ENCODE measurements at regions not wholly inside any gene's neighbourhood (a gene's known extent, or its start where the extent isn't known, plus 50 kb on each side); places are given as distances from the start of the nearest gene placed in this dataset.

DNA sequence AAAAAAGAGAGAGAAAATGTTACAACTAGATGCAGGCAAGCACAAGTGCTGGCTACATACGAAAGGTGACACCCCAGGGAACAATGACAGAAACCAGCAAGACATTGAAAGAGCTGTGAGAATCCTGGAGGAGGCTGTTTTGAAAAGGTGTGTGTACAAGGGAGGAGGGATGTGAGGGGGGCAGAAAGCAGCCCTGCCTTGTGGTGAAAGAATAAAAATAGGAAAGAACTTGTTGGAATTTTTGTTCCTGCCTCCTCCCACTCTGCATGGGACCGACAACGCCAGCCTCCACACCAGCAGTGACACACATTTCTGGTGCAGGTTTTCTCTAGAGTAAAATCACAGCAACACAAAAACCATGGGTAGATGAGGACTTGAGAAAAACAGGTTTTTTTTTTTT lies 1258.6 kb downstream of the PCDH9 start:
- Histone ChIP-seq H3K4me1 (ENCODE audit: control insufficient read depth in 4 of 4, insufficient read depth in 4 of 4, low read length in 3 of 4) (no peaks in the 10 kb centered on the region), H3K36me3 (ENCODE audit: control insufficient read depth in 4 of 4, insufficient read depth in 3 of 4, low read depth in 1 of 4, low read length in 3 of 4) (no peaks in the 10 kb centered on the region), H3K9me3 (ENCODE audit: control insufficient read depth in 4 of 4, low read length in 3 of 4) (no peaks in the 10 kb centered on the region), H3K4me3 (ENCODE audit: low read depth in 1 of 3, low read length in 3 of 3) (no peak overlapping the region), H3K27me3 (ENCODE audit: control insufficient read depth in 4 of 4, insufficient read depth in 4 of 4, low read length in 3 of 4) (peaks cover 0 to 4% (median 0%) of the 10 kb centered on the region in 4 donors), H3K9ac (ENCODE audit: low read depth in 1 of 2, low read length in 2 of 2) (no peak overlapping the region), H3K27ac (ENCODE audit: low read depth in 1 of 2, low read length in 2 of 2) (no peak overlapping the region)
- no peak for DNase-seq (ENCODE audit: low spot score)
- 53% methylated on average over 3 of the region's 3 CpGs for WGBS
- TF ChIP-seq JUND (IDR thresholded peaks at IDR 0.05) (no peak), FOXA2 (IDR thresholded peaks at IDR 0.05) (no peak), ATF3 (IDR thresholded peaks at IDR 0.05) (no peak), GABPA (IDR thresholded peaks at IDR 0.05 in 1 of 2, conservative IDR thresholded peaks at IDR 0.05 in 1 of 2) (no peak), SP1 (IDR thresholded peaks at IDR 0.05) (no peak), RXRA (IDR thresholded peaks at IDR 0.05) (no peak)
- TF ChIP-seq, protein P1, sequence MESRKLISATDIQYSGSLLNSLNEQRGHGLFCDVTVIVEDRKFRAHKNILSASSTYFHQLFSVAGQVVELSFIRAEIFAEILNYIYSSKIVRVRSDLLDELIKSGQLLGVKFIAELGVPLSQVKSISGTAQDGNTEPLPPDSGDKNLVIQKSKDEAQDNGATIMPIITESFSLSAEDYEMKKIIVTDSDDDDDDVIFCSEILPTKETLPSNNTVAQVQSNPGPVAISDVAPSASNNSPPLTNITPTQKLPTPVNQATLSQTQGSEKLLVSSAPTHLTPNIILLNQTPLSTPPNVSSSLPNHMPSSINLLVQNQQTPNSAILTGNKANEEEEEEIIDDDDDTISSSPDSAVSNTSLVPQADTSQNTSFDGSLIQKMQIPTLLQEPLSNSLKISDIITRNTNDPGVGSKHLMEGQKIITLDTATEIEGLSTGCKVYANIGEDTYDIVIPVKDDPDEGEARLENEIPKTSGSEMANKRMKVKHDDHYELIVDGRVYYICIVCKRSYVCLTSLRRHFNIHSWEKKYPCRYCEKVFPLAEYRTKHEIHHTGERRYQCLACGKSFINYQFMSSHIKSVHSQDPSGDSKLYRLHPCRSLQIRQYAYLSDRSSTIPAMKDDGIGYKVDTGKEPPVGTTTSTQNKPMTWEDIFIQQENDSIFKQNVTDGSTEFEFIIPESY (IDR thresholded peaks at IDR 0.05) = no peak
- TF ChIP-seq, protein P2, sequence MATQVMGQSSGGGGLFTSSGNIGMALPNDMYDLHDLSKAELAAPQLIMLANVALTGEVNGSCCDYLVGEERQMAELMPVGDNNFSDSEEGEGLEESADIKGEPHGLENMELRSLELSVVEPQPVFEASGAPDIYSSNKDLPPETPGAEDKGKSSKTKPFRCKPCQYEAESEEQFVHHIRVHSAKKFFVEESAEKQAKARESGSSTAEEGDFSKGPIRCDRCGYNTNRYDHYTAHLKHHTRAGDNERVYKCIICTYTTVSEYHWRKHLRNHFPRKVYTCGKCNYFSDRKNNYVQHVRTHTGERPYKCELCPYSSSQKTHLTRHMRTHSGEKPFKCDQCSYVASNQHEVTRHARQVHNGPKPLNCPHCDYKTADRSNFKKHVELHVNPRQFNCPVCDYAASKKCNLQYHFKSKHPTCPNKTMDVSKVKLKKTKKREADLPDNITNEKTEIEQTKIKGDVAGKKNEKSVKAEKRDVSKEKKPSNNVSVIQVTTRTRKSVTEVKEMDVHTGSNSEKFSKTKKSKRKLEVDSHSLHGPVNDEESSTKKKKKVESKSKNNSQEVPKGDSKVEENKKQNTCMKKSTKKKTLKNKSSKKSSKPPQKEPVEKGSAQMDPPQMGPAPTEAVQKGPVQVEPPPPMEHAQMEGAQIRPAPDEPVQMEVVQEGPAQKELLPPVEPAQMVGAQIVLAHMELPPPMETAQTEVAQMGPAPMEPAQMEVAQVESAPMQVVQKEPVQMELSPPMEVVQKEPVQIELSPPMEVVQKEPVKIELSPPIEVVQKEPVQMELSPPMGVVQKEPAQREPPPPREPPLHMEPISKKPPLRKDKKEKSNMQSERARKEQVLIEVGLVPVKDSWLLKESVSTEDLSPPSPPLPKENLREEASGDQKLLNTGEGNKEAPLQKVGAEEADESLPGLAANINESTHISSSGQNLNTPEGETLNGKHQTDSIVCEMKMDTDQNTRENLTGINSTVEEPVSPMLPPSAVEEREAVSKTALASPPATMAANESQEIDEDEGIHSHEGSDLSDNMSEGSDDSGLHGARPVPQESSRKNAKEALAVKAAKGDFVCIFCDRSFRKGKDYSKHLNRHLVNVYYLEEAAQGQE (IDR thresholded peaks at IDR 0.05) = no peak

GRCh38 chr13:65966991-65967451 lies 1263.1 kb downstream of the PCDH9 start:
- peaks cover 0 to 4% (median 0%) of the 10 kb centered on the region in 4 donors for H3K27me3 ChIP-seq (ENCODE audit: control insufficient read depth in 4 of 4, insufficient read depth in 4 of 4, low read length in 3 of 4)
- H3K36me3 ChIP-seq (ENCODE audit: control insufficient read depth in 4 of 4, insufficient read depth in 3 of 4, low read depth in 1 of 4, low read length in 3 of 4) = no peaks in the 10 kb centered on the region
- H3K27ac ChIP-seq (ENCODE audit: low read depth in 1 of 2, low read length in 2 of 2) = no peak overlapping the region
- no peak overlapping the region for H3K9ac ChIP-seq (ENCODE audit: low read depth in 1 of 2, low read length in 2 of 2)
- no peak for DNase-seq (ENCODE audit: low spot score)
- 60% methylated on average over 3 of the region's 3 CpGs for WGBS
- H3K4me3 ChIP-seq (ENCODE audit: low read depth in 1 of 3, low read length in 3 of 3) = no peak overlapping the region
- no peaks in the 10 kb centered on the region for H3K4me1 ChIP-seq (ENCODE audit: control insufficient read depth in 4 of 4, insufficient read depth in 4 of 4, low read length in 3 of 4)
- TF ChIP-seq TAF1 (conservative IDR thresholded peaks at IDR 0.05) (no peak), EGR1 (IDR thresholded peaks at IDR 0.05; ENCODE audit: low read depth in 2 of 2) (no peak), JUND (IDR thresholded peaks at IDR 0.05) (no peak), SP1 (IDR thresholded peaks at IDR 0.05) (no peak), ATF3 (IDR thresholded peaks at IDR 0.05) (no peak)
- TF ChIP-seq, protein P3, sequence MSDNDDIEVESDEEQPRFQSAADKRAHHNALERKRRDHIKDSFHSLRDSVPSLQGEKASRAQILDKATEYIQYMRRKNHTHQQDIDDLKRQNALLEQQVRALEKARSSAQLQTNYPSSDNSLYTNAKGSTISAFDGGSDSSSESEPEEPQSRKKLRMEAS (IDR thresholded peaks at IDR 0.05) = no peak
- no peaks in the 10 kb centered on the region for H3K9me3 ChIP-seq (ENCODE audit: control insufficient read depth in 4 of 4, low read length in 3 of 4)

DNA sequence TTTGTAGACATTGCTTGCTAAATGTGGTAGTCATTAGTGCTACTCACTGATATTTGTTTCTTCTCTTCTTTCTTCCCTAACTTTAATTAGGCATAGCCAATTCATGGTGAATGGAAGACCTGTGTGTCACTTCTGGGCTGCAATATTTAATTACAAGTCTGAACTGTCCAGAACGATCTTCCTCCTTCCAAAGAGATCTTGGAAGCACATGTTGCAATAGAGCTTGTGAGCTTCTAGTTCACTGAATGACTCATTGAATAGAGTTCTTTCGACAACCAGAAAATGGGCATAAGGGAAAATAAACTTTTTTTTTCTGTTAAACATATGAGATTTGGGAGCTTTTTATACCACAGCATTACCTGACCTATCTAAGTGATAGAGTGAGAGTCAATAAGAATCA lies 1264.6 kb downstream of the PCDH9 start:
- H3K9me3 ChIP-seq (ENCODE audit: control insufficient read depth in 4 of 4, low read length in 3 of 4) = no peaks in the 10 kb centered on the region
- no peak overlapping the region for H3K27ac ChIP-seq (ENCODE audit: low read depth in 1 of 2, low read length in 2 of 2)
- H3K4me3 ChIP-seq (ENCODE audit: low read depth in 1 of 3, low read length in 3 of 3) = no peak overlapping the region
- DNase-seq (ENCODE audit: low spot score) = no peak
- peaks cover 0 to 4% (median 0%) of the 10 kb centered on the region in 4 donors for H3K27me3 ChIP-seq (ENCODE audit: control insufficient read depth in 4 of 4, insufficient read depth in 4 of 4, low read length in 3 of 4)
- no peaks in the 10 kb centered on the region for H3K36me3 ChIP-seq (ENCODE audit: control insufficient read depth in 4 of 4, insufficient read depth in 3 of 4, low read depth in 1 of 4, low read length in 3 of 4)
- WGBS = 76% methylated on average over 2 of the region's 2 CpGs
- no peaks in the 10 kb centered on the region for H3K4me1 ChIP-seq (ENCODE audit: control insufficient read depth in 4 of 4, insufficient read depth in 4 of 4, low read length in 3 of 4)
- no peak overlapping the region for H3K9ac ChIP-seq (ENCODE audit: low read depth in 1 of 2, low read length in 2 of 2)
- TF ChIP-seq NR2F2 (IDR thresholded peaks at IDR 0.05) (no peak), HNF4A (conservative IDR thresholded peaks at IDR 0.05) (no peak), GABPA (IDR thresholded peaks at IDR 0.05 in 1 of 2, conservative IDR thresholded peaks at IDR 0.05 in 1 of 2) (no peak), EGR1 (IDR thresholded peaks at IDR 0.05; ENCODE audit: low read depth in 2 of 2) (no peak), FOXA1 (IDR thresholded peaks at IDR 0.05) (no peak), CTCF (IDR thresholded peaks at IDR 0.05; ENCODE audit: low read depth, low read length, missing input control) (no peak), TAF1 (conservative IDR thresholded peaks at IDR 0.05) (no peak), YY1 (IDR thresholded peaks at IDR 0.05) (no peak), HNF4G (IDR thresholded peaks at IDR 0.05) (no peak)
- TF ChIP-seq, protein P1 (IDR thresholded peaks at IDR 0.05) = no peak

Data from liver (tissue), 8 donors.